ENCODE measurements at regions not wholly inside any gene's neighbourhood (a gene's known extent, or its start where the extent isn't known, plus 50 kb on each side); places are given as distances from the start of the nearest gene placed in this dataset.
"Not testable (repeated sequence)": the region's sequence is repeated elsewhere in the genome, so short reads cannot be mapped to it uniquely, and the experiment has no call there.

DNA sequence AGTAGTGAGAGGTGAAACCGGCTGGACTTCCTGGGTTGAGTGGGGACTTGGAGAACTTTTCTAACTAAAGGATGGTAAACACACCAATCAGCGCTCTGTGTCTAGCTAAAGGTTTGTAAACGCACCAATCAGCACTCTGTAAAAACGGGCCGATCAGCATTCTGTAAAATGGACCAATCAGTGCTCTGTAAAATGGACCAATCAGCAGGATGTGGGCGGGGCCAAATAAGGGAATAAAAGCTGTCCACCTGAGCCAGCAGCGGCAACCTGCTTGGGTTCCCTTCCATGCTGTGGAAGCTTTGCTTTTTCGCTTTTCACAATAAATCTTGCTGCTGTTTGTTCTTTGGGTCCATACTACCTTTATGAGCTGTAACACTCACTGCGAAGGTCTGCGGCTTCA is 621.2 kb downstream of the JRKL start:
- TF ChIP-seq, protein P1, sequence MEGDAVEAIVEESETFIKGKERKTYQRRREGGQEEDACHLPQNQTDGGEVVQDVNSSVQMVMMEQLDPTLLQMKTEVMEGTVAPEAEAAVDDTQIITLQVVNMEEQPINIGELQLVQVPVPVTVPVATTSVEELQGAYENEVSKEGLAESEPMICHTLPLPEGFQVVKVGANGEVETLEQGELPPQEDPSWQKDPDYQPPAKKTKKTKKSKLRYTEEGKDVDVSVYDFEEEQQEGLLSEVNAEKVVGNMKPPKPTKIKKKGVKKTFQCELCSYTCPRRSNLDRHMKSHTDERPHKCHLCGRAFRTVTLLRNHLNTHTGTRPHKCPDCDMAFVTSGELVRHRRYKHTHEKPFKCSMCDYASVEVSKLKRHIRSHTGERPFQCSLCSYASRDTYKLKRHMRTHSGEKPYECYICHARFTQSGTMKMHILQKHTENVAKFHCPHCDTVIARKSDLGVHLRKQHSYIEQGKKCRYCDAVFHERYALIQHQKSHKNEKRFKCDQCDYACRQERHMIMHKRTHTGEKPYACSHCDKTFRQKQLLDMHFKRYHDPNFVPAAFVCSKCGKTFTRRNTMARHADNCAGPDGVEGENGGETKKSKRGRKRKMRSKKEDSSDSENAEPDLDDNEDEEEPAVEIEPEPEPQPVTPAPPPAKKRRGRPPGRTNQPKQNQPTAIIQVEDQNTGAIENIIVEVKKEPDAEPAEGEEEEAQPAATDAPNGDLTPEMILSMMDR (conservative IDR thresholded peaks at IDR 0.05; ENCODE audit: low read depth, low read length): not testable (repeated sequence)
- TF ChIP-seq EZH2 (IDR thresholded peaks at IDR 0.05; ENCODE audit: low read length, unreplicated experiment): not testable (repeated sequence)
